Peyer's patch (tissue), 4 donors: ENCODE measurements at regions not wholly inside any gene's neighbourhood (a gene's known extent, or its start where the extent isn't known, plus 50 kb on each side); places are given as distances from the start of the nearest gene placed in this dataset.

Experiments
- DNase-seq, 3 donors: peaks; one replicate each; pipeline ENCODE4 v3.0.0-alpha.2; 2017 to 2019
- H3K27ac ChIP-seq, 4 donors: fragments of 200-600 bp; sonication (generic); one replicate each; pipeline ENCODE4 v1.5.1; 2016 to 2019
- H3K27me3 ChIP-seq, 2 donors: fragments of 200-600 bp; sonication (generic); one replicate each; pipeline ENCODE4 v1.5.1; 2019
- H3K36me3 ChIP-seq, 3 donors: fragments of 200-600 bp; sonication (generic); one replicate each; pipeline ENCODE4 v1.5.1; 2016 to 2019
- H3K4me1 ChIP-seq, 4 donors: fragments of 200-600 bp; sonication (generic); one replicate each; pipeline ENCODE4 v1.5.1; 2016 to 2019
- H3K4me3 ChIP-seq, 4 donors: fragments of 200-600 bp; sonication (generic); 1 replicate in 3 of 4; 2 replicates in 1 of 4; pipeline ENCODE4 v1.5.1; 2016 to 2019; ENCODE audit warnings: mild to moderate bottlenecking in 1 of 4
- H3K9me3 ChIP-seq, 4 donors: fragments of 200-600 bp; sonication (generic); one replicate each; pipeline ENCODE4 v1.5.1; 2016 to 2019; ENCODE audit warnings: mild to moderate bottlenecking in 1 of 4
- POLR2A ChIP-seq, 2 donors: fragments of 450-650 bp; IDR thresholded peaks; one replicate each; pipeline ENCODE4 v1.5.1; 2017; ENCODE audit warnings: antibody characterized with exemption in 2 of 2, mild to moderate bottlenecking in 2 of 2, moderate library complexity in 2 of 2
- TF ChIP-seq, protein P1 (sequence below), 6 experiments: fragments of 450-650 bp in 4 of 6; fragments of 200-600 bp in 2 of 6; sonication (generic) in 1 of 6; IDR thresholded peaks; one replicate each; pipeline ENCODE4 v1.5.1; 2017 to 2019; ENCODE audit warnings: antibody characterized with exemption in 6 of 6, mild to moderate bottlenecking in 3 of 6, moderate library complexity in 1 of 6

DNA sequence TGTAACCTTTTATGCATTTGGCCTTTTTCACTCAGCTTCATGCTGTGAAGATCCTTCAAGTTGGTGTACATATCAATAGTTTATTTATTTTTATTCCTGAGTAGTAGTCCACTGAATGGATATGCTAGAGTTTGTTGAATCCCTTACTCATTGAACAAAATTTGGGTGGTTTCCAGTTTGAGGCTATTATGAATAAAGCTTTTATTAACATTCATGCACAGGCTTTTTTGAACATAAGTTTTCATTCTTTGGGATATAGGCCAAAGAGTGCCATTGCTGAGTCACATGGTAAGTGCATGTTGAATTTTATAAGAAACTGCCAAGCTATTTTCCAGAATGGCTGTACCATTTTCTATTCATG, 59.5 kb upstream of the CAPRIN2 start:
- no peak for TF ChIP-seq POLR2A (IDR thresholded peaks at IDR 0.05)
- TF ChIP-seq, protein P1, sequence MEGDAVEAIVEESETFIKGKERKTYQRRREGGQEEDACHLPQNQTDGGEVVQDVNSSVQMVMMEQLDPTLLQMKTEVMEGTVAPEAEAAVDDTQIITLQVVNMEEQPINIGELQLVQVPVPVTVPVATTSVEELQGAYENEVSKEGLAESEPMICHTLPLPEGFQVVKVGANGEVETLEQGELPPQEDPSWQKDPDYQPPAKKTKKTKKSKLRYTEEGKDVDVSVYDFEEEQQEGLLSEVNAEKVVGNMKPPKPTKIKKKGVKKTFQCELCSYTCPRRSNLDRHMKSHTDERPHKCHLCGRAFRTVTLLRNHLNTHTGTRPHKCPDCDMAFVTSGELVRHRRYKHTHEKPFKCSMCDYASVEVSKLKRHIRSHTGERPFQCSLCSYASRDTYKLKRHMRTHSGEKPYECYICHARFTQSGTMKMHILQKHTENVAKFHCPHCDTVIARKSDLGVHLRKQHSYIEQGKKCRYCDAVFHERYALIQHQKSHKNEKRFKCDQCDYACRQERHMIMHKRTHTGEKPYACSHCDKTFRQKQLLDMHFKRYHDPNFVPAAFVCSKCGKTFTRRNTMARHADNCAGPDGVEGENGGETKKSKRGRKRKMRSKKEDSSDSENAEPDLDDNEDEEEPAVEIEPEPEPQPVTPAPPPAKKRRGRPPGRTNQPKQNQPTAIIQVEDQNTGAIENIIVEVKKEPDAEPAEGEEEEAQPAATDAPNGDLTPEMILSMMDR (IDR thresholded peaks at IDR 0.05), result no peak
- no peak for DNase-seq
- no peaks in the 10 kb centered on the region for H3K4me1 ChIP-seq
- no peak overlapping the region for H3K4me3 ChIP-seq
- H3K9me3 ChIP-seq, result no peaks in the 10 kb centered on the region
- H3K27me3 ChIP-seq, result no peaks in the 10 kb centered on the region
- H3K27ac ChIP-seq, result no peak overlapping the region
- H3K36me3 ChIP-seq, result no peaks in the 10 kb centered on the region

DNA sequence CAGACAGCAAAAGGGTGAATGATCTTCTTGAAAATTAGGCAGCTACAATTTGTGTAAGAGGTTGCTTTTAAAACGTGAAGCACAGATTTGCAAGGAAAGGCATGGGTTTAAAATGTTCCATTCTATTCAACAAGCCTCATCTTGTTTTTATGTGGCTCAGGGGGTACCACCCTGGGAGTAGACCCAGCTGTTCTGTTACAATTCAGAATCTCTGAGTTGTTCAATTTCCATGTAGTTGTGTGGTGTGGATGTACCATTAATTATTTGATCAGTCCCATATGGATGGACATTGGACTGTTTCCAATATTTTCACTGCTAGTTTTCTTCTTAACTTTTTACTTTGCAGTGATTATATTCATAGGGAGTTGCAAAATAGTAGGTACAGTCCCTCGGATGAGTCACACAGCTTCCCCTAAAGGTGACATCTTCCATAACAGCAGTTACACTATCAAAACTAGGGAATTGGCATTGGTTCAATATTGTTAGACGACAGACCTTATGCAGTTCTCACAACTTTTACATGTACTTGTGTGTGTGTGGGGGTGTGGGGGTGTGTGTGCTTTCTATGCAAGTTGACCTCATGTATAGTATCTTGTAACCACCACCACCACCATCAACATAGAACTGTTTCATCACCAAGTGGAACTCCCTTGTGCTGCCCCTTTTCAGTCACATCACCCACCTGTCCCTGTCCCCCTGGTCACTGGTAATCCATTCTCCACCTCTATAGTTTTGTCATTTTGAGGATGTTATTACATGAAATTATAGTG, 59.0 kb upstream of the CAPRIN2 start:
- H3K36me3 ChIP-seq, result no peaks in the 10 kb centered on the region
- no peaks in the 10 kb centered on the region for H3K9me3 ChIP-seq

DNA sequence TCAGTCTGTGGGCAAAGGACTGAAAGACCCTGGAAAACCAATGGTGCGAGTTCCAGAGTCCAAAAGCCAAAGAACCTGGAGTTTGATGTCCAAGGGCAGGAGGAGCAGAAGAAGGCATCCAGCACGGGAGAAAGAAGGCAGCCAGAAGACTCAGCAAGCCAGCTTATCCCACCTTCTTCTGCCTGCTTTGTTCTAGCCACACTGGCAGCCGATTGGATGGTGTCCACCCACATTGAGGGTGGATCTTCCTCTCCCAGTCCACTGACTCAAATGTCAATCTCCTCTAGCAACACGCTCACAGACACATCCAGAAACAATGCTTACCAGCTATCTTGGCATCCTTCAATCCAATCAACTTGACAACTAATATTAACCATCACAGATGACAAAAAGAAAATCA, 57.2 kb upstream of the CAPRIN2 start:
- Histone ChIP-seq H3K36me3 (no peaks in the 10 kb centered on the region), H3K4me1 (no peaks in the 10 kb centered on the region), H3K27ac (no peak overlapping the region), H3K27me3 (no peaks in the 10 kb centered on the region), H3K4me3 (no peak overlapping the region), H3K9me3 (no peaks in the 10 kb centered on the region)
- no peak for DNase-seq
- TF ChIP-seq POLR2A (IDR thresholded peaks at IDR 0.05), result no peak
- TF ChIP-seq, protein P1 (IDR thresholded peaks at IDR 0.05), result no peak

More for the DNA sequence above, 59.0 kb upstream of the CAPRIN2 start:
- Histone ChIP-seq H3K27ac (no peak overlapping the region), H3K4me3 (no peak overlapping the region), H3K4me1 (no peaks in the 10 kb centered on the region), H3K27me3 (no peaks in the 10 kb centered on the region)
- no peak for TF ChIP-seq POLR2A (IDR thresholded peaks at IDR 0.05)
- TF ChIP-seq, protein P1 (IDR thresholded peaks at IDR 0.05), result no peak
- DNase-seq, result no peak

DNA sequence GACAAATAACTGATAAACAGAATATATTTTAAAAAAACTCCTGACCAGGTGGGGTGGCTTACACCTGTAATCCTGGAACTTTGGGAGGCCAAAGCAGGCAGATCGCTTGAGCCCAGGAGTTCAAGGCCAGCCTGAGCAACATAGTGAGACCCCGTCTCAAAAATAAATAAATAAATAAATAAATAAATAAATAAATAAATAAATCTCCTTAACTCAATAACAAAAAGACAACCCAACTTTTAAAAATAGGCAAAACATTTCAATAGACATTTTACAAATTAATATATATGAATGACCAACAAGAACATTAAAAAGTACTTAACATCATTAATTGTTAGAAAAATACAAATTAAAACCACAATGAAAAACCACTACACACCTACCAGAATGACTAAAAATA, 56.2 kb upstream of the CAPRIN2 start:
- no peaks in the 10 kb centered on the region for H3K4me1 ChIP-seq
- no peak overlapping the region for H3K4me3 ChIP-seq
- no peaks in the 10 kb centered on the region for H3K36me3 ChIP-seq
- H3K27ac ChIP-seq, result no peak overlapping the region
- no peaks in the 10 kb centered on the region for H3K9me3 ChIP-seq
- no peak for DNase-seq
- H3K27me3 ChIP-seq, result no peaks in the 10 kb centered on the region
- no peak for TF ChIP-seq POLR2A (IDR thresholded peaks at IDR 0.05)
- TF ChIP-seq, protein P1 (IDR thresholded peaks at IDR 0.05), result no peak

DNA sequence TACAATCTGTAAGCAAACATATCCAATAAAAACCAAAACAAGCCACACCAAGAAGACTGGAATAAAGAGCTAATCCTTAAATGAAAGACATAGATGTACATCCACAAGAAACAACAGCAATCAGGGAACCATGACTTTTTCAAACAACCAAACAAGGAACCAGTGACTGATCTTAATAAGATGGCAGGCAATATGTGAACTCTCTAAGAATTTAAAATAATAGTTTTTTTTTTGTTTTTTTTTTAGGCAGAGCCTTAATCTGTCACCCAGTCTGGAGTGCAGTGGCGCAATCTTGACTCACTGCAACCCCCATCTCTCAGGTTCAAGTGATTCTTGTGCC, 52.9 kb upstream of the CAPRIN2 start:
- Histone ChIP-seq H3K4me3 (no peak overlapping the region), H3K36me3 (no peaks in the 10 kb centered on the region), H3K4me1 (no peaks in the 10 kb centered on the region), H3K27ac (no peak overlapping the region), H3K9me3 (no peaks in the 10 kb centered on the region), H3K27me3 (no peaks in the 10 kb centered on the region)
- no peak for DNase-seq
- TF ChIP-seq, protein P1 (IDR thresholded peaks at IDR 0.05), result no peak
- no peak for TF ChIP-seq POLR2A (IDR thresholded peaks at IDR 0.05)
